PFSK-1 (cell line): ENCODE measurements at regions not wholly inside any gene's neighbourhood (a gene's known extent, or its start where the extent isn't known, plus 50 kb on each side); places are given as distances from the start of the nearest gene placed in this dataset.

Experiments
- FOXP2 ChIP-seq: optimal IDR thresholded peaks from 2 replicates; pipeline ENCODE3; 2011; ENCODE audit warnings: borderline replicate concordance, control low read depth, inconsistent platforms; ENCODE audit not compliant: insufficient read depth; ENCODE audit errors: extremely low read length, extremely low read depth
- POLR2AphosphoS5 ChIP-seq: IDR thresholded peaks from 2 replicates; pipeline ENCODE4 v1.6.1; 2012; ENCODE audit warnings: low read depth, mild to moderate bottlenecking, control low read depth, low read length, moderate library complexity
- SIN3A ChIP-seq: IDR thresholded peaks from 2 replicates; pipeline ENCODE4 v1.6.1; 2012; ENCODE audit warnings: mild to moderate bottlenecking, low read length, moderate library complexity, borderline replicate concordance; ENCODE audit not compliant: insufficient read depth
- TAF1 ChIP-seq: IDR thresholded peaks from 2 replicates; pipeline ENCODE4 v1.6.1; 2012; ENCODE audit warnings: low read length, control low read depth, borderline replicate concordance; ENCODE audit not compliant: insufficient read depth
- TF ChIP-seq, protein P1 (sequence below), 2 experiments: IDR thresholded peaks; 2 replicates each; pipeline versions ENCODE4 v1.6.1 to v1.8.0; 2011 to 2012; ENCODE audit warnings: low read depth in 2 of 2, low read length in 2 of 2, control low read depth in 1 of 2, inconsistent platforms in 1 of 2, mild to moderate bottlenecking in 1 of 2, moderate library complexity in 1 of 2; ENCODE audit not compliant: insufficient read depth in 1 of 2

DNA sequence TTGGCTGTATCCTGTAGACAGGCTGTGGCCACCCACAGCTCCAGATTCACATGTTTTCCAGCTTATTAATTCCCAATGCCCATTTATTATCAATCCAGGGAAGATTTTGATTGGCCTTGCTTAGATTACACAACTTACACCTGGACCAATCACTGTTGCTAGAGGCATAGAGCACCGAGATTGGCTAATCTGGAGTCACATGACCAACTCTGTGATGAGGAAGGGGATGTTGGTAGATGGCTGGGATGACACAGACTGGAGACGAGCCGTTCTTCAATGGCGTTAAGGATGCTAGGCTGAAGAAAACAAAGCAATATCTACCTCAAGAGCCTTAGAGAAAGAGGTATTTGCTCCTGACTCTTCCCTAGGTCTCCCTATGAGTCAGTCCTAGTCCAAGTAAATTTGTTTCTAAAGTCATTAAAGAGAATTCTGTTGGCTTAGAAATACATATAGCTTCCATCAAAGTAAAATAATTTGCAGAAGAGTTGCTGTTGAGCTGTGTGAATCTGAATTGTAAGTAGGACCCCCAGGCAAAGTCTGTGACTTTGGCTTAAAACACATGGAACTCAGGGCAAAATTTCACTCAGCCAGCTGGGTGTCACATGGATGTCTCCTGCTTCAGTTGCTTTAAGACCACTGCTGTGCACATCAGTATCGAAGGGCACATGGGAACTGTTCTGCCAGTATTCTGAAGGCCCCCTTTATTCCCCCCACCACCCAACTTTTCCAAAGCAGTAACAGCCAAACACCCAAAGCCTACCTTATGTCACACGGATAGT is 326.4 kb upstream of the KLF4 start:
- TF ChIP-seq POLR2AphosphoS5 = no peak
- TF ChIP-seq TAF1 = no peak
- TF ChIP-seq, protein P1, sequence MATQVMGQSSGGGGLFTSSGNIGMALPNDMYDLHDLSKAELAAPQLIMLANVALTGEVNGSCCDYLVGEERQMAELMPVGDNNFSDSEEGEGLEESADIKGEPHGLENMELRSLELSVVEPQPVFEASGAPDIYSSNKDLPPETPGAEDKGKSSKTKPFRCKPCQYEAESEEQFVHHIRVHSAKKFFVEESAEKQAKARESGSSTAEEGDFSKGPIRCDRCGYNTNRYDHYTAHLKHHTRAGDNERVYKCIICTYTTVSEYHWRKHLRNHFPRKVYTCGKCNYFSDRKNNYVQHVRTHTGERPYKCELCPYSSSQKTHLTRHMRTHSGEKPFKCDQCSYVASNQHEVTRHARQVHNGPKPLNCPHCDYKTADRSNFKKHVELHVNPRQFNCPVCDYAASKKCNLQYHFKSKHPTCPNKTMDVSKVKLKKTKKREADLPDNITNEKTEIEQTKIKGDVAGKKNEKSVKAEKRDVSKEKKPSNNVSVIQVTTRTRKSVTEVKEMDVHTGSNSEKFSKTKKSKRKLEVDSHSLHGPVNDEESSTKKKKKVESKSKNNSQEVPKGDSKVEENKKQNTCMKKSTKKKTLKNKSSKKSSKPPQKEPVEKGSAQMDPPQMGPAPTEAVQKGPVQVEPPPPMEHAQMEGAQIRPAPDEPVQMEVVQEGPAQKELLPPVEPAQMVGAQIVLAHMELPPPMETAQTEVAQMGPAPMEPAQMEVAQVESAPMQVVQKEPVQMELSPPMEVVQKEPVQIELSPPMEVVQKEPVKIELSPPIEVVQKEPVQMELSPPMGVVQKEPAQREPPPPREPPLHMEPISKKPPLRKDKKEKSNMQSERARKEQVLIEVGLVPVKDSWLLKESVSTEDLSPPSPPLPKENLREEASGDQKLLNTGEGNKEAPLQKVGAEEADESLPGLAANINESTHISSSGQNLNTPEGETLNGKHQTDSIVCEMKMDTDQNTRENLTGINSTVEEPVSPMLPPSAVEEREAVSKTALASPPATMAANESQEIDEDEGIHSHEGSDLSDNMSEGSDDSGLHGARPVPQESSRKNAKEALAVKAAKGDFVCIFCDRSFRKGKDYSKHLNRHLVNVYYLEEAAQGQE (IDR thresholded peaks at IDR 0.05; ENCODE audit: insufficient read depth in 1 of 2, low read depth in 2 of 2, low read length in 2 of 2) = no peak
- no peak for TF ChIP-seq SIN3A
- no peak for TF ChIP-seq FOXP2
